ENCODE measurements at regions not wholly inside any gene's neighbourhood (a gene's known extent, or its start where the extent isn't known, plus 50 kb on each side); places are given as distances from the start of the nearest gene placed in this dataset.

- dilution Hi-C loops (cut with MboI; ENCODE audit: extremely low pct_ligation_motif_present, low sequenced_read_pairs) = no loop called here
- Histone ChIP-seq H3K4me1 (ENCODE audit: control insufficient read depth, extremely low read depth, insufficient read depth, low read length) (no peaks in the 10 kb centered on the region), H3K9me1 (ENCODE audit: control insufficient read depth, extremely low read depth, insufficient read depth, low read length) (no peaks in the 10 kb centered on the region), H3K27ac (ENCODE audit: control insufficient read depth, insufficient read depth, low read length) (no peak overlapping the region), H3K9me3 (ENCODE audit: control insufficient read depth, low read depth, low read length) (no peaks in the 10 kb centered on the region), H3K9ac (ENCODE audit: control insufficient read depth, extremely low read depth, insufficient read depth, low read length) (no peak overlapping the region), H4K20me1 (ENCODE audit: control insufficient read depth, extremely low read depth, insufficient read depth, low read length) (no peaks in the 10 kb centered on the region), H3K79me2 (ENCODE audit: control insufficient read depth, insufficient read depth, low read length) (no peaks in the 10 kb centered on the region), H3K4me3 (ENCODE audit: control insufficient read depth in 2 of 3, extremely low read depth in 1 of 3, insufficient read depth in 2 of 3, low read depth in 1 of 3, low read length in 3 of 3) (no peak overlapping the region), H3K36me3 (ENCODE audit: control insufficient read depth in 2 of 2, extremely low read depth in 1 of 2, insufficient read depth in 2 of 2, low read length in 2 of 2) (no peaks in the 10 kb centered on the region), H2AFZ (ENCODE audit: control insufficient read depth, low read length) (no peak overlapping the region), H3K27me3 (ENCODE audit: control insufficient read depth, extremely low read depth, insufficient read depth, low read length) (peaks cover 6% of the 10 kb centered on the region), H3K4me2 (ENCODE audit: control insufficient read depth, extremely low read depth, insufficient read depth, low read depth, low read length) (no peak overlapping the region)
- DNase-seq (ENCODE audit: low read depth, low spot score) (no peak), FAIRE-seq (no peak)
- TF ChIP-seq, protein P1, sequence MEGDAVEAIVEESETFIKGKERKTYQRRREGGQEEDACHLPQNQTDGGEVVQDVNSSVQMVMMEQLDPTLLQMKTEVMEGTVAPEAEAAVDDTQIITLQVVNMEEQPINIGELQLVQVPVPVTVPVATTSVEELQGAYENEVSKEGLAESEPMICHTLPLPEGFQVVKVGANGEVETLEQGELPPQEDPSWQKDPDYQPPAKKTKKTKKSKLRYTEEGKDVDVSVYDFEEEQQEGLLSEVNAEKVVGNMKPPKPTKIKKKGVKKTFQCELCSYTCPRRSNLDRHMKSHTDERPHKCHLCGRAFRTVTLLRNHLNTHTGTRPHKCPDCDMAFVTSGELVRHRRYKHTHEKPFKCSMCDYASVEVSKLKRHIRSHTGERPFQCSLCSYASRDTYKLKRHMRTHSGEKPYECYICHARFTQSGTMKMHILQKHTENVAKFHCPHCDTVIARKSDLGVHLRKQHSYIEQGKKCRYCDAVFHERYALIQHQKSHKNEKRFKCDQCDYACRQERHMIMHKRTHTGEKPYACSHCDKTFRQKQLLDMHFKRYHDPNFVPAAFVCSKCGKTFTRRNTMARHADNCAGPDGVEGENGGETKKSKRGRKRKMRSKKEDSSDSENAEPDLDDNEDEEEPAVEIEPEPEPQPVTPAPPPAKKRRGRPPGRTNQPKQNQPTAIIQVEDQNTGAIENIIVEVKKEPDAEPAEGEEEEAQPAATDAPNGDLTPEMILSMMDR (optimal IDR thresholded peaks at IDR 0.05 in 1 of 3, IDR thresholded peaks at IDR 0.05 in 1 of 3, conservative IDR thresholded peaks at IDR 0.05 in 1 of 3; ENCODE audit: extremely low read depth in 1 of 3, insufficient read depth in 2 of 3, low read length in 3 of 3) = no peak
- no peak for TF ChIP-seq EZH2 (IDR thresholded peaks at IDR 0.05; ENCODE audit: low read length)
Measured at GRCh38 chr14:59046746-59047145, 141.7 kb upstream of the DAAM1 start.

DNA sequence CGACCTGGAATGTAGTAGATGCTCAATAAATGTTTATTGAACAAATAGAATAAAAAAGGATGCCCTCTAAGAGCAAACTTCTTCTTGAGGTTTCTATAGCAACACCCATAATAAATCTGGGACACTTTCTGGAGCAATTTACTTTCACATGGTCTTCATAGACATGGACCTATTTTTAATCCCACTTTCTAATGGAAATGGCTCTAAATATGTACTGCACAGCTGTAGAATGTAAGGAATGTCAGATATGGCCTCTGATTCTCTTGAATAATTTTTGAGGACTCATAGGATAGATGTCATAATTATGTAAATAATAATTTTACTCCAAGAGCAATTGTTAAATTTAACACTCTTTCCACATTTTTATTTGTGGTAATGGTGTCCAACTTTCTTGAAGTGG lies 133.5 kb upstream of the DAAM1 start:
- no peak overlapping the region for H3K4me2 ChIP-seq (ENCODE audit: control insufficient read depth, extremely low read depth, insufficient read depth, low read depth, low read length)
- FAIRE-seq (no peak), DNase-seq (ENCODE audit: low read depth, low spot score) (no peak)
- H3K9me1 ChIP-seq (ENCODE audit: control insufficient read depth, extremely low read depth, insufficient read depth, low read length) = no peaks in the 10 kb centered on the region
- no peaks in the 10 kb centered on the region for H4K20me1 ChIP-seq (ENCODE audit: control insufficient read depth, extremely low read depth, insufficient read depth, low read length)
- no peaks in the 10 kb centered on the region for H3K79me2 ChIP-seq (ENCODE audit: control insufficient read depth, insufficient read depth, low read length)
- TF ChIP-seq, protein P1 (optimal IDR thresholded peaks at IDR 0.05 in 1 of 3, IDR thresholded peaks at IDR 0.05 in 1 of 3, conservative IDR thresholded peaks at IDR 0.05 in 1 of 3; ENCODE audit: extremely low read depth in 1 of 3, insufficient read depth in 2 of 3, low read length in 3 of 3) = no peak
- TF ChIP-seq EZH2 (IDR thresholded peaks at IDR 0.05; ENCODE audit: low read length) = no peak
- no peaks in the 10 kb centered on the region for H3K4me1 ChIP-seq (ENCODE audit: control insufficient read depth, extremely low read depth, insufficient read depth, low read length)
- H2AFZ ChIP-seq (ENCODE audit: control insufficient read depth, low read length) = no peak overlapping the region
- no peak overlapping the region for H3K9ac ChIP-seq (ENCODE audit: control insufficient read depth, extremely low read depth, insufficient read depth, low read length)
- H3K9me3 ChIP-seq (ENCODE audit: control insufficient read depth, low read depth, low read length) = no peaks in the 10 kb centered on the region
- H3K4me3 ChIP-seq (ENCODE audit: control insufficient read depth in 2 of 3, extremely low read depth in 1 of 3, insufficient read depth in 2 of 3, low read depth in 1 of 3, low read length in 3 of 3) = no peak overlapping the region
- H3K36me3 ChIP-seq (ENCODE audit: control insufficient read depth in 2 of 2, extremely low read depth in 1 of 2, insufficient read depth in 2 of 2, low read length in 2 of 2) = no peaks in the 10 kb centered on the region
- dilution Hi-C loops (cut with MboI; ENCODE audit: extremely low pct_ligation_motif_present, low sequenced_read_pairs) = no loop called here
- H3K27me3 ChIP-seq (ENCODE audit: control insufficient read depth, extremely low read depth, insufficient read depth, low read length) = no peaks in the 10 kb centered on the region
- H3K27ac ChIP-seq (ENCODE audit: control insufficient read depth, insufficient read depth, low read length) = no peak overlapping the region

Data from keratinocyte (primary cell).